Brain microvascular endothelial cell (primary cell): ENCODE measurements at regions not wholly inside any gene's neighbourhood (a gene's known extent, or its start where the extent isn't known, plus 50 kb on each side); places are given as distances from the start of the nearest gene placed in this dataset.

ENCODE experiments used
- DNase-seq: peaks from one replicate; pipeline ENCODE4 v3.0.0-alpha.2; 2020
- H3K27ac ChIP-seq: fragments of 250-450 bp; sonication (Bioruptor Pico); 2 replicates; pipeline ENCODE4 v1.5.1; 2020; ENCODE audit warnings: mild to moderate bottlenecking, moderate library complexity
- H3K27me3 ChIP-seq: fragments of 250-450 bp; sonication (Bioruptor Pico); replicated peaks from 2 replicates; pipeline ENCODE4 v1.5.1; 2020; ENCODE audit warnings: mild to moderate bottlenecking
- H3K36me3 ChIP-seq: fragments of 250-450 bp; sonication (Bioruptor Pico); replicated peaks from 2 replicates; pipeline ENCODE4 v1.5.1; 2020; ENCODE audit warnings: mild to moderate bottlenecking
- H3K4me3 ChIP-seq: 2 replicates; pipeline ENCODE4 v1.5.1; 2011; ENCODE audit warnings: low read depth, mild to moderate bottlenecking, control low read depth, low read length, moderate library complexity
- in situ Hi-C: cut with HindIII; loops from 2 replicates; pipeline ENCODE4 v1.10.0; 2017; ENCODE audit warnings: low sequenced_read_pairs, low pct_ligation_motif_present
- TF ChIP-seq, protein P1 (sequence below): IDR thresholded peaks from 2 replicates; pipeline ENCODE4 v1.5.1; 2011; ENCODE audit warnings: low read depth, mild to moderate bottlenecking, moderate library complexity, low read length, control low read depth, inconsistent platforms; ENCODE audit errors: missing control alignments

DNA sequence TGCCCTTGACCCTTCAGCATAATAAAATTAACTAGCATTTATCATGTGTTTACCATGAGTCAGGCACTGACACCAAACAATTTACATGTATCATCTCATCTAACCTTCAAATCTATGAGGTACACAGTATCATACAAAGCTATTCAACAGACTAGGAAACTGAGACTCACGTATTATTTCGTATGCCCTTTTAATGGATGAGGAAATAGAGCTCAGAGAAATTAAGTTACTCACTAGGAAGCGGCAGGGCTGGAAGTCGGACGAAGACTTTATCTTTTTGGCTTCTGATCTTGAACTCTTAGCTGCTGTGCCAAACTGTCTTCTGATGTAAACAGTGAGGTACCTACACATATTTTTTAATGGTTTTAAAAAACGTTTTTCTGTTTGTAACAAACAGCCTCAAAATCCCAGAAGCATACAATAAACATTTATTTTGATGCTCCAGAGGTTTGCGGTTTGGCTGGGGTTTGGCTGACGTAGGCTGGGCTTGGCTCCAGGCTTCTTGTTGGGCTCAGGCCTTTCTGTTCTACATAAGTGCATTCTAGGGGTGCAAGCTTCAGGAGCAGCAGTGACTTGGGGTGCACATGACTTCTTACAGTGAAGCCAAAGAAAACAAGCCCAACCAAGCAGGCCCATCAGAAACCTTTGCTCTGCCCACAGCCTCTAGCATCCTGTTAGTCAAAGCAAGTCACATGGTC is 184.7 kb downstream of the TBX5 start:
- TF ChIP-seq, protein P1, sequence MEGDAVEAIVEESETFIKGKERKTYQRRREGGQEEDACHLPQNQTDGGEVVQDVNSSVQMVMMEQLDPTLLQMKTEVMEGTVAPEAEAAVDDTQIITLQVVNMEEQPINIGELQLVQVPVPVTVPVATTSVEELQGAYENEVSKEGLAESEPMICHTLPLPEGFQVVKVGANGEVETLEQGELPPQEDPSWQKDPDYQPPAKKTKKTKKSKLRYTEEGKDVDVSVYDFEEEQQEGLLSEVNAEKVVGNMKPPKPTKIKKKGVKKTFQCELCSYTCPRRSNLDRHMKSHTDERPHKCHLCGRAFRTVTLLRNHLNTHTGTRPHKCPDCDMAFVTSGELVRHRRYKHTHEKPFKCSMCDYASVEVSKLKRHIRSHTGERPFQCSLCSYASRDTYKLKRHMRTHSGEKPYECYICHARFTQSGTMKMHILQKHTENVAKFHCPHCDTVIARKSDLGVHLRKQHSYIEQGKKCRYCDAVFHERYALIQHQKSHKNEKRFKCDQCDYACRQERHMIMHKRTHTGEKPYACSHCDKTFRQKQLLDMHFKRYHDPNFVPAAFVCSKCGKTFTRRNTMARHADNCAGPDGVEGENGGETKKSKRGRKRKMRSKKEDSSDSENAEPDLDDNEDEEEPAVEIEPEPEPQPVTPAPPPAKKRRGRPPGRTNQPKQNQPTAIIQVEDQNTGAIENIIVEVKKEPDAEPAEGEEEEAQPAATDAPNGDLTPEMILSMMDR: no peak
- H3K27me3 ChIP-seq: no peaks in the 10 kb centered on the region
- H3K27ac ChIP-seq: no peak overlapping the region
- DNase-seq: no peak
- no peaks in the 10 kb centered on the region for H3K36me3 ChIP-seq
- no peak overlapping the region for H3K4me3 ChIP-seq
- in situ Hi-C loops: no loop called here

DNA sequence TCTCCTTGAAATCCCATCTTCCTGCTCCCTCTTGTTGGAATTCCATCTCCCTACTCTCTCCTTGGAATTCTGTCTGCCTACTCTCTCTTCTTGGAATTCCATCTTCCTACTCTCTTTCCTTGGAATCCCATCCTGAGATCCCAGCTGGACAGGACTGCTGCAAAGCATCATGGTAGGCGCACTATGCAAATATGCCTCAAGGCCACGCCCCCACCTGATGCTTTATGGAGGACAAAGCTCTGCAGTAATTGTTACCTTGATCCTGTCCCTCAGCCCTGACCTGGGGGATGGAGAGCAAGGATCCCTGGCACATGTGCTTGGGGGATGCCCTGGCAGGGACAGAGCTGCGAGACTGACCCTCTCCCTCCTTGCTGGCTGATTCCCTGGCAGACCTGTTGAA is 185.6 kb downstream of the TBX5 start:
- in situ Hi-C loops: no loop called here

GRCh38 chr12:114218136-114218535 is 187.8 kb downstream of the TBX5 start:
- DNase-seq: no peak
- TF ChIP-seq, protein P1: no peak
- H3K27me3 ChIP-seq: no peaks in the 10 kb centered on the region
- no peak overlapping the region for H3K4me3 ChIP-seq
- no peak overlapping the region for H3K27ac ChIP-seq
- in situ Hi-C loops: no loop called here
- H3K36me3 ChIP-seq: no peaks in the 10 kb centered on the region

More for the DNA sequence above, 185.6 kb downstream of the TBX5 start:
- H3K27ac ChIP-seq: no peak overlapping the region
- no peak for DNase-seq
- no peaks in the 10 kb centered on the region for H3K27me3 ChIP-seq
- TF ChIP-seq, protein P1: no peak
- no peaks in the 10 kb centered on the region for H3K36me3 ChIP-seq
- H3K4me3 ChIP-seq: no peak overlapping the region

DNA sequence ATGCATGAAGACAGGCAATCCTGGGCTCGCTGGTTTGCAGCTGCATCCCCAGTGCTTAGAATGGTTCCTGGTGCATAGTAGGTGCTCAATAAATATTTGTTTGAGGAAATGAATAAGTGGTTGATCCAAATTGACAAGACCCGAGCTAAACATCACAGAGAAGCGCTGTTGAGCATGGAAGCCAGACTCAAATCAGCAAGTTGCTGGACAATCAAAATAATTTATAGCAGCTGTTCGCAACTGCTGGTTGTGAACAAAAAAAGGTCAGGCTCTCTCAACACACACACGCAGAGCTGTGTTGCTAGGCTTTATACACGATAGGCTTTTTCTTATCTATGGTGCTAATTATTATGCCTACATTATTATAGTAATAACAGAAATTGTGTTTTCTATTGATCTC is 190.2 kb downstream of the TBX5 start:
- in situ Hi-C loops: no loop called here
- TF ChIP-seq, protein P1: no peak
- Histone ChIP-seq H3K27ac (no peak overlapping the region), H3K36me3 (no peaks in the 10 kb centered on the region), H3K27me3 (no peaks in the 10 kb centered on the region), H3K4me3 (no peak overlapping the region)
- DNase-seq: no peak

- in situ Hi-C loops: no loop called here
- TF ChIP-seq, protein P1: no peak
- H3K4me3 ChIP-seq: no peak overlapping the region
- H3K36me3 ChIP-seq: no peaks in the 10 kb centered on the region
- H3K27ac ChIP-seq: no peak overlapping the region
- H3K27me3 ChIP-seq: no peaks in the 10 kb centered on the region
- no peak for DNase-seq
These were observed 192.8 kb downstream of the TBX5 start for GRCh38 chr12:114213055-114213581.

- no peak overlapping the region for H3K27ac ChIP-seq
- no peaks in the 10 kb centered on the region for H3K27me3 ChIP-seq
- no peak for DNase-seq
- no peaks in the 10 kb centered on the region for H3K36me3 ChIP-seq
- TF ChIP-seq, protein P1: no peak
- in situ Hi-C loops: no loop called here
- no peak overlapping the region for H3K4me3 ChIP-seq
These were observed 196.1 kb downstream of the TBX5 start for GRCh38 chr12:114209861-114210260.
